NCI-H2081 (cell line): ENCODE measurements at regions not wholly inside any gene's neighbourhood (a gene's known extent, or its start where the extent isn't known, plus 50 kb on each side); places are given as distances from the start of the nearest gene placed in this dataset.

ENCODE experiments used
- DNase-seq, 2 experiments: peaks; one replicate each; lab custom pipeline; 2025; lab: John Stamatoyannopoulos, UW

DNA sequence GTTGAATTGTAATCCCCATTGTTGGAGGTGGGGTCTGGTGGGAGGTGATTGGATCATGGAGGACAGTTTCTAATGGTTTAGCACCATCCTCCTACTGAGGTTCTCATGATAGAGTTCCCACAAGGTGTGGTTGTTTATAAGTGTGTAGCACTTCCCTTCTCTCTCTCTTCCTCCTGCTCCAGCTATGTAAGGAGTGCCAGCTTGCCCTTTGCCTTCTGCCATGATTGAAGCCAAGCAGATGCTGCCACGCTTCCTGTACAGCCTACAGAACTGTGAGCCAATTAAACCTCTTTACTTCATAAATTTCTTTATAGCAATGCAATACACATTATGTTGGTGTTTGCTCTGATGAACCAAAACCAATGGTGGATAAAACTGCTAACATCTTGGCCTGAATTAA lies 238.2 kb downstream of the EFNB2 start:
- DNase-seq, result no peak

DNA sequence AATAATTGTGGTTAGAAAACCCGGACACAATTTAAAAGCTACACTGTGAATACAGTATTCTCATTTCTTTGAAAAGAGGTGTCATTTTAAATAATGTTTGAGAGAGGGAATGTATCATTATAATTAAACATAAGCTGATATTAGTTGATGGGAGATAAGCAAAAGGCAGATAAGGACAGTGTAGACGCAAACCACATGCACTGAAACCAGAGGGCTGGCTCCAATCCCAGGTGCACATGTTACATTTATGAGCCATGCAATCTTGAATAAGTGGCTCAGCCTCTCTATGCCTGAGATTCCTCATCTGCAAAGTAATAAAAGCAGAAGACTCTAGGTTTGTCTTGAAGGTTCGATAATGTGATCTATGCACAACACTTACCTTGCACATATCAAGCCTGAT lies 238.7 kb downstream of the EFNB2 start:
- no peak for DNase-seq

DNA sequence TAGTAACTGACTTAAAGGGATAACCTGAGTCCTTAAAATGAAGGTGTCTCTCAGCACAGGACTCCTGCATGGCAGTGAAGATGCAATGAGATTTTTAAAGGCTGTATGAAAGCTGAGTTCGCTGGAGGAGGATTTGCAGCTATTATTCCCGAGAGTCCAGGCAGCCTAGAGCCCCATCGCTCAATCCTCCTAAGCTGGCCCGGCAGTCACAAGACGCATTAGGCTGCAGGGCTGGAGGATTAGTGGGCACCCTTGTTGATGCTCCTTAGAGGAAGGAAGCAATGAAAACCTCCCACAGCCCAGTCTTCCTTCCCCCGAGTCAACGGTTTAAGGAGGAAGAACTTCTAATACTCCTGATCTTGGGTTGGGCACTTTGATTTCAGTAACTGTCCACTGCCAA lies 239.5 kb downstream of the EFNB2 start:
- no peak for DNase-seq

DNA sequence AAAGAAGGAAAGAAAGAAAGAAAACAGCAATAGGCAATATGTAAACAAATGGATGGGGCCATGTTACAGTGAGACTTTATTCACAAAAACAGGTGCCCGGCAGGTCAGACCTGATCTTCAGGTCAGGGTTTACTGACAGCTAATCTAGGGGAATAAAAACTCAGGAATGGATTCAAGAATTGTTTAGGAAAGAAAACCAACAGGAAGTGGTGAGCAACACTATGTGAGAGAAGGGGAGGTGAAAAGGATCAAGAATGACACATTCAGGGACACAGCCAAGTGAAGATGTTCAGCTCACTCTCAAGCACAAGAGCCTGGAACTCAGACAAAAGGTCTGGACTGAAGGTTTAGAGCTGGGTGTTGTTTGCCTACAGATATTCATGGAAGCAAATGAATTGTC lies 244.5 kb downstream of the EFNB2 start:
- no peak for DNase-seq

DNA sequence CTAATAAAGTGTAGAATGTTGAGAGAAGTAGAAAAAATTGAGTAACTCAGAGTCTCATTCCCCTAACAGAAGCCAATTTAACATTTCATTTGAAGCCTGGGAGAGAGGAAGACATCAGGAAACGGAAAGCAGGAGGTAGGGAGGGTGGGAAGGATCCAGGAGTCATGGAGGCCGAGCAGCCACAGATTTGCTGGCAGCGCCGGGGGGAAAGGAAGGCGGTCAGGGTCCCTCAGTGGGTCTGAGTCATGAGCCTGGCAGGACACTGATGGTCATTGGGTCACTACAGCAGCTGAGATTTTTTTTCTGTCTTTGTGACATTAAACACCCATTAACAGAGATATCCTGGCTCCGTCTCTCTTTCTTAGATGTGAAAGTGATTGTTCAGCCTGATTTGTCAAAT lies 248.1 kb downstream of the EFNB2 start:
- DNase-seq, result no peak

DNA sequence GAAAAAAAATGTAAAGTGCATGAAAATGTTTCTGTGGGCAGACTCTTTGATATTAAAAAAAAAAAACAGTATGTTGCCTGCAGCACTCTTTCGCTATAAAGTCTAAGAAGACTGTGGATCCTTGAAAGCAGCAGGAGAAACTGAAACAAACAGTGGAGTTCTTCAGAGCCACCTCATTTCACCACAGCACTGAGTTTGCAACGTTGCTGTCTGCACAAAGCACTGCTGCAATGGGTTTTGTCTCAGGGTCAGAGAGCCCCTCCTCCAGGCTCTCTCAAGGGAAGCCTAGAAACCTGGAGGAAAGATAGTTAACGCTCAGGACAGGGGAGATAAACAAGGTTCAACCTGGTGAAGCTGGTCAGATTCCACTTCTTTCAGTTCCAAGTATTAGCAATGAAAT lies 248.7 kb downstream of the EFNB2 start:
- DNase-seq, result no peak

DNA sequence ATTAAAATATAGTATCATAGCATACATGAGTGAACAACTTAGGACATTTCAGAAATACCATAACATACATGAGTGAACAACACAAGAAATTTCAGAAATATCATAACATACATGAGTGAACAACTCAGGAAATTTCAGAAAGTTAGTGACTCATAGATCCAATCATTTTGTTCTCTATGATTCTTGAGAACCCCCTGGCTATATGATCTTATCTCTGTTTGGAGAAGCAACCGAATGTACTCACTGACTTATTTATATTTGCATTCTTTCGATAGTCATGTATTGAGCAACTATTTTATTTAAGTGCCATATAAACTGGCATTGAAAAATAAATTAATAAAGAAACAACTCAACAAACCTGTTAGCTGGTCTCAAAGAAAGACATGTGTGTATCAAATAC lies 251.1 kb downstream of the EFNB2 start:
- no peak for DNase-seq

DNA sequence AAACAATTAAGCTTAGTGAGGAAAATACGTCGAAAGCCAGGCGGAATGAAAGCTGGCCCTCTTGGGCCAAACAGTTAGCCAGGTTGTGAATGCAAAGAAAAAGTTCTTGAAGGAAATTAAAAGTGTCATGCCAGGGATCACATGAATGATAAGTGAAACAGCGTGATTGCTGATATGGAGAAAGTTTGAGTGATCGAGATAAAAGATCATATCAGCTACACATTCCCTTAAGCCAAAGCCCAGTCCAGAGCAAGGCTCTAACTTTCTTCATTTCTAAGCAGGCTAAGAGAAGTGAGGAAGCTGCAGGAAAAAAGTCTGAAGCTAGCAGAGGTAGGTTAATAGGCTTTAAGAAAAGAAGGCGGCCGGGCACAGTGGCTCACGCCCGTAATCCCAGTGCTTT lies 254.0 kb downstream of the EFNB2 start:
- DNase-seq, result no peak

DNA sequence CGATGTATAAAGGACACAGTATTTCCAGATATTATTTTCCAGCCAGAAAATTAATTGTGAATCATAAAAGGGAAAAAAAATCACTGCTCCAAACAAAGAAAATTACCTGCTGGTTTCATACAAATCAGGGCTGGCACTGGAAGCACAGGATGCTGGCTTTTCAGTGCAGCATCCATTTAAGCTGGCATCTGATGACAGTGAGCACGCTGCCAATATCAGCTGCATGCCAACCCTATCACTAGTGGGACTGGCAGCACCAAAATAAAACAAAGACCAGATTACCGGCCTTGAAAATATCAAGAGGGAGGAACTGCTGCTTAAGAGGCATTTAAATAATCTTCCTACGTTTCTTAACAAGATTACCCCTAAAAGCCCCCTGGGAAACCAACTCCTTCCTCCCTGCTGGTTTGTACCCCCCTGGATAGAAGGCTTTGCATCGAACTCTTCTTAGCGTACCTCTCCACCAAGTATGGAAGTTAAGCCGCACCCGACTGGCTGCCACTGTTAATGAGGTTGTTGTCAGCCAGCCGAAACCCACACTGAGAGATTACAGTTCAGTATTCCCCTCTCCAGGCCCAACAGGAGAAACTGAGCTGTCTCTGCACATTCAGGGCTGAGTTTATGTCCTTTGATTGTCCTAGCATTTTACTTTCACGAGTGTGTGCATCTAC lies 257.8 kb downstream of the EFNB2 start:
- DNase-seq, result peak in 1 of 2 experiments; percentile 33

DNA sequence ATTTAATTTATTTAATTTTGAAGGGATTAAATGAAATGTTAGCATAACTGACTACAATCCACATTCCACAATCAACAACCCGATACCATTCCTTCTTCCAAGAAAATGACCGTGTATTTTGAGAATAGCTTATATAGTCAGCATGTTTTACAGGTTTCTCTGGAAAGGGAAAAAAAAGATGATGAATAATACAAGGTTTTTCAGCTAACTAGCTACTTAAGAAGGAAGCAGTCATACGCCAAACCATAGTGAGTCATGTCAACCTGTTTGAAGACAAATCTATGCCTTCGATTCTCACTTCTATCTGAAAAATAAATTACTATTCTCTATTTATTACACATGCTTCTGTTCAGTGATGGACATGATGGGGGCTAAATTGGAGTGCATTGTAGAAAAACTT lies 258.6 kb downstream of the EFNB2 start:
- no peak for DNase-seq

DNA sequence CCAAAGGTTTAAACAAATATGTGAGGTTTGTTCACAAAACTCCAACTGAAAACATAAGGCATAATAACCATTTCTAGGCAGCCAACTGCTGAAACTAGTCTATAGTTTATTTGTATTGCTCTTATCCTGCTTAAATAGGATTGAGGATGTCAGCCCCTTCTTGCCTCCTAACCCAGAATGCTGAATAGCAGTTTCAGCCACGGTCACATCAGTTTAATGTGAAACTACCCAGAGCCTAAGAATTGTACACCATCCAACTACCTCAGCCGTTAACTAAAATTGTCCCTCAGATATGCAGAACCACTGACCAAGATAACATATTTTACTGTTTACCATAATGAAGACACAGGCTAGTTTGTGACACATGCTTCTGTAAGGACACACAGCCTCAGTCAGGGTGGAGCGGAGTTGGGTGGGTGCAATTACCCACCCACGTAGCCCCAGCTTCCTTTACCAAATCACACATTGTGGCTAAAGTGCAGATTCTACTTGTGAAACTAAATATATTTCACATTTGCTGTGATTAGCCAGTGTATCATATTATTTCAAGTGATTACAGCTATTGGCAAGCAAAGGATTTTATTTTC lies 259.9 kb downstream of the EFNB2 start:
- no peak for DNase-seq

DNA sequence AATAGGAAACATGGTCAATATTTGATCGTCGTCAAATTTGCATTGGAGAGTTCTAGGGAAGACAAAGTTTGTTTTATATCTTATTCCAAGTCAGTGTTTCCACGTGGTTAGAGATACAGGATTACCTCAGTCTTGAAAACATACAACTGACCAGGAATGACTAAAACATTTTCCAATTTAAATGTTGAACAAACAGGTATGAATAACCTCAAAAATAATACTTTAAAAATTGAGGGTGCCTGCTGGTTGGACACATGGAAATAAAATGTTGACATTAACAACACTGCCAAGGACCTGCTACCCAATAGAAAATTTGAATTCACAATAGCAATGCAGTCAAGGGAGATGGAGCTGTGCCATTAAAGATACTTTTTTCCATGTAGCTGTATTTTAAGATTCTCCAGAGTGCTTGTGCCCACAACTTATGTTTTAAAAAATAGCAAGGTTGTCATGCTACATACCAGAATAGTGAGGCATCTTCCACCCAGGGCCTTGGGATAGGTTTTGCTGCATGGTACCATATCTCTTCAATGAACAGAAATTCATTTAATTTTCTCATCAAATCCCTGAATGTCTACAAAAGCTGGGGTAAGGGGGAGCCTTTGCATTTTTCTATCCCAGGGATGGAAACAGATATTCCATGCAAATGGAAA lies 260.8 kb downstream of the EFNB2 start:
- DNase-seq, result no peak

DNA sequence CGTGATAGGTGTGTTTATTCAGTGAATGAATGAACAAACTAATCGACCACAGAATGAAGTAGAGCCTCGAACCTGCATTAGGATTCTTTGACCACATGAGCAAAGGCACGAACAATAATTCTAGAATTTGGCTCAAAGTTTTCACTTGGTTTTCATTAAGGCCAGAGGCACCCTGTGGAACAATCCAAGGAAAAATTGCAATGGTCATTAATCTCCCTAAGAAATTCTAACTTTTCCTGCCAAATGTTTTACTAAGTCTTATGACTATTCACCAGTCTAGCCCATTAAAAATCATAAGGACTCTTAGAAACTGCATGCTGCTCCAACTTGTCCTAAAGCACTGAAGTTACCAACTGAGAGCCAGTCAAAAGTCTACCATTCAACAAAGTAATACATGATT lies 271.7 kb downstream of the EFNB2 start:
- DNase-seq, result no peak

DNA sequence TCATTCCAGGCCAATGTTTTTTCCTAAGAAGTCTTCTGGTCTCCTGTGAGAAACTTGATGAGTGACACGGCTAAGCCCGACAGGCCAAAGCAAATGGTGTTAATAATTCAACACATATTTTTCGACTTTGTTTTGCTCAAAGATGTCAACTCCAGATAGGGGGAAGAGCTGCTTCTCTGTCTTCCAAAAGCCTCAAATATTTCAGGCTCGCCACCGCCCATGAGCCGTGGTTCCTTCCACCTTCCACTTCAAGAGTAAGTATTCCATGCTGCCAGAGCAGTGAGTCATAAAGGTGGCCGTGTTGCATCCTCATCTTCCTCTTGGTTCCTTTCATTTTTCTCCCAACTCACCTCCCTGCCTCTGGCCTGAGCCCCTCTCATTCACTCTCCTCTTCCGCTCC lies 272.6 kb downstream of the EFNB2 start:
- no peak for DNase-seq

DNA sequence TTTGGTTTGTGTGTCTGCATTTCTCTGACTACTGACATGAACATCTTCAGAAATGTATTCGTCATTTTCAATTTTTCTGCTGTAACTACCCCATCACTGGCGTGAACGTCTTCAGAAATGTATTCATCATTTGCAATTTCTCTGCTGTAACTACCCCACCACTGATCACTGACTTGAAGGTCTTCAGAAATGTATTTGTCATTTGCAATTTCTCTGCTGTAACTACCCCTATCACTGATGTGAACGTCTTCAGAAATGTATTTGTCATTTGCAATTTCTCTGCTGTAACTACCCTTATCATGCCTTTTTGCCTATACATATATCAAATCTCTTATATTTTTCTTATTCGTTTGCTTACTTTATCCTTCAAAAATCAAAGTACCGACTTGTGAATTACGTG lies 274.0 kb downstream of the EFNB2 start:
- no peak for DNase-seq

DNA sequence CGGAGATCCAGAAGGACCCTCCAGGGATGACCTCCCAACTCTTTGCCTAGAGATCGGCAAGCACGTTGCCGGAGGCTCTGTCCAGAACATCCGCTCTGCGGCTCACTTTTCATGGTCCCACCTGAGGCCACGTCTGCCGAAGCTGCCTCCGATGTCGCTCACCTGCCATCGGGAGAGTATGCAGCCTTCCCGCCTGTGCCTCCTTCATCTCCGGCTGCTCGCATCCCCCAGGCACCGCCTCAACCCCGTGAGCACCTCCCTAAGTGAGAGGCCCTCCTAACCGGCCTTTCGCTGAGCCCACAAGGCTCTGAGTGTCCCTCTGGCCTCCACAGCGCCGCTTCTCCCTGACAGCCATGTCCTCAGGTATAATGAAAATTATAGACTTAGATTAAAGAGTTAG lies 275.1 kb downstream of the EFNB2 start:
- DNase-seq, result no peak

DNA sequence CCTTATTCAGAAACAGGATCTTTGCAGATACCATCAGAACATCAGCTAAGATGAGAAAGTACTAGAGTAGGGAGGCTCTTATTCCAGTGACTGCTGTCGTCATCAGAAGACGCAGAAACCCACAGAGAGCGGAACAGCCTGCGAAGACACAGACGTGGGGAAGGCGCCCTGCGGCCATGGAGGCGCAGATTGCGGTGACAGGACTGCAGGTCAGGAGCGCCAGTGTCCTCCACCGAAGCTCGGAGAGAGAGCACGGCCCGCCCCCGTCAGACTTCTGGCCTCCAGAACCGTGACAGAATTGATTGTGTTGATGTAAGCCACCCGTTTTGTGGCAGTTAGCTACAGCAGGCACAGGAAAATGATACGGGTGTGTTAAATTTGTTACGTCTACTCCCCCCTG lies 275.5 kb downstream of the EFNB2 start:
- no peak for DNase-seq

DNA sequence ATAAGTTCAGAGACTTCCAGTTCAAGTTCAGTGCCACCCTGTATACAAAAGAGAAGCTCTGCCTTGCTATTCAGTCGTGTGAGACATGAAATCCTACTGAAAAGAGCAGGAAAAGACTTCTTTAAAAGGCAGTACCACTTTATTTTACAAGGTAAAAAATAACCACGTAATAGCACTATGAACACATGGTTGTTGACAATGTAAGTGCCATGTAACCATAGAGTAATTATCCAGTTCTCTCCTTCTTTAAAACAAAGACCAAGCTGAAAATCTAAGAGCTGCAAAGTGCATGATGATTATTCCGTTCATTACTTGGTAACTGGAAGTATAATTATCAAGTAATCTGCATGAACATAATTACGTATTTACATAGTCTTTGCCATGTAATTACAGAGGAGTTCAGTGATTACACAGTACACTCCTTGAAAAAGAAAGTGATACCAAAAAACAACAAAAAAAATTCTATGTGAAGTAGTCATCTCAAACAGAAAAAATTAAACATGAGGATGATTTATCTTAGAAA lies 288.7 kb downstream of the EFNB2 start:
- DNase-seq, result peak in 1 of 2 experiments; percentile 46

DNA sequence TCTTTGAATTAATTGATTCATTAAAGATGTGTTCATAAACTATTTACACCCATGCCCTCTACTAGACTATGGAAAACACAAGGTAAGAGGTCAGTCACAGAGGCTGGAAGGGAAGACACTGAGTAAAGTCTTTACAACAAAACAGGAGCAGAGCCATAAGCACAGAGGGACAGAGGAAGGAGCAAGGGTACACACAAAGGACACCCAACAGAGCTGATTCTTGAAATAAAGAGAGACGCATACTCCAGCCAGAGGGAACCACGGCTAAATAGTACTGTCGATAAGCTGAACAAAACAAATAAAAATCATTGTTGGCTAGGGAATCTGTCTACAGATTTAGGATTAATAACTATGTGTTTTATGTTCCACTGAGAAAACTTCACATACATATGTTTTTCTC lies 289.2 kb downstream of the EFNB2 start:
- peak in 1 of 2 experiments; percentile 31 for DNase-seq

DNA sequence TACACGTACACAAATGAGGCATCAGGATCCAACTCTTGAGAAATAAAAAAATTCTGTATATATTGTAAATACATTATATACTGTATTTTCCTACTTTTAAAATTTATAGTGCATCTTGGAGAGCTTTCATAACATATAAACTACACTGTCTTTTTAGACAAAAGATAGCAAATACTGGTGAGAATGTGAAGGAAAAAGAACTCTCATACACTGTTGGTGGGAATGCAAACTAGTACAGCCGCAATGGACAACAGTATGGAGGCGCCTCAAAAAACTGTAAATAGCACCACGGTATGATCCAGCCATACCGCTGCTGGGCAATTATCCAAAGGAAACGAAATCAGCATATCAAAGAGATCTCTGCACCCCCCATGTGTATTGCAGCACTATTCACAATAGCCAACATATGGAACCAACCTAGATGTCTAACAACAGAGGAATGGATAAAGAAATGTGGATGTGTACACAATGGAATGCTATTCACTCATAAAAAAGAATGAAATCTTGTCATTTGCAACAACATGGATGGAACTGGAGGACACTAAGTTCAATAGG lies 292.4 kb downstream of the EFNB2 start:
- DNase-seq, result no peak

DNA sequence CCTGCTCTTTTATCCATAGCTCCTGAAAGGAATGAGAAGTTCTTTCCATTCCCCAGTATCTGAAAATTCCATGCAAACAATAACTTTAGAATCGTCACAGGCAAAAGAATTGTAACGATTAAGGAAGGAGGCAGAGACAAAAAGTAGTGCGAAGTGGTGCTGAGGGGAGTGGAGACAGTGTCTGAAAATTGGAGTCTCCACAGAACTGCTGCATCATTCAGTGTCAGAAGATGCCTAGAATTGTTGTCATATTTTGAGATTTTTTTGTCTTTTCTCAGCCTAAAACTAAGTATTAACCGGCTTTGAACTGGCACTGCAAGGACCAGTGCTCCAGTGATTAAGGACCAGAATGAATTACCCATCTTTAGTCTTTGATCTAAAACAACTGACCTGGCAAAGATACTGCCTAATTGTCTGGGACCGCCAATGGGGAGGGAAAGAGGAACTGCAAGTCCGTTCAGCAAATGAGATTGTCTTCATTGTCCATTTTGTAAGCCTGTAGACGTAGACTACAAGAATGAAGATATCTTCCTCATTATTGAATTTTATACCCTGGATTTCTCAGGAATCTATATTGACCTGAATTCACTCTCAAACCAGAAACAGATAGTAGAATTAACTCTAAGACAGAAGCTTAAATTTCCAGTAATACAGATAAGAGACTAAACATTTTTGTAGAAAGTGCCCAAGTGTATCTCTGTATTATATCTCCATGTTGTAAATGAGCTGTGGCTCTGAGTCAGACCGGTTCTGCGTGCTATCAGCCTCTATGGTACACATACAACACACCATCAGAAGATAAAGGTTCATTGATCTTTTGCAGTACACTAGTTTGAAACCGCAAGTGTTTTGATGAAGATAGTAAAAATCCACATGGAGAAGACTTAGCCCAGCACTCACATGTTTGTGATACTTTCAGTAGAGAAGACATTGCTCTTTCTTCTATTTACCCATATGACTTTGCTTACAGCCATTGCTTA lies 293.2 kb downstream of the EFNB2 start:
- no peak for DNase-seq

DNA sequence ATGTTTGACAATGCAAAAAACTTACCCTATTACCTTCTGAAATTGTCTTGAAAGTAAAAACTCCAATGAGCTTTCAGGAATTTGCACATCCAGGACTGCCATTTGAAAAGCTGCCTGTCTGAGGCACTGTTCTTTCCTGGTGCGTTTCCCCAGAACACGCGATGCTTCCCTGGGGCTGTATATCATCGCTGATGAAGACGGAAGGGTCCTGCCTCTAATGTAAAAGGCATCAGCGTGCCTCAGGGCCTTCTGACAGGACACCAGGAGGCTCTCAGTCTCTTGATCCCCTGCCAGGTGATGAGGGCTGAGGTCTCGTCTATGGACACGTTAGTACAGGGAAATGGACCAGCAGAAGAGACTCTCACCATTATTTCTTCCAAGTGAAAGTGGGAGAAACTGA lies 296.8 kb downstream of the EFNB2 start:
- DNase-seq, result no peak
